Dedifferentiated amniotic fluid mesenchymal stem cell (primary cell): ENCODE measurements at regions not wholly inside any gene's neighbourhood (a gene's known extent, or its start where the extent isn't known, plus 50 kb on each side); places are given as distances from the start of the nearest gene placed in this dataset.
A peak's percentile ranks its signal among the peaks of the same experiment; 100 is the strongest.

Source experiments
- DNase-seq: peaks from one replicate; pipeline ENCODE4 v3.0.0-alpha.2; 2016; ENCODE audit errors: extremely low spot score

DNA sequence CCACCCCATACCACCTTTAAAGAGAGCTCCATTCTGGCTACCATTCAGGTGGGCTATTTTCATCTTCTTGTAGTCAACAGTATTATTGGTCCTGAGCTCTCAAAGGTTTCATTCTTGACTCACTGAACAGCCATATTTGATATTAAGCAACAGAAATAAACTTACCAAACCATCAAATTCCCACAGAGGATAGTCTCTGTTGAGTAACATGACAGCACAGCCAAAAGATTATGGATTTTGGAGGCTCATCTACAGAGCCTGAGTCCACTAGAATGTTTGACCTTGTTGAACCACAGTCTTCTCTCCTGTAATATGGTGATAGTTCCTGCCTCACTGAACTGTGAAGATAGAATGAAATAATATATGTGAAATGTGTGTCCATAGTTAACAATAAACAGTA, 276.3 kb upstream of the LDB2 start:
- DNase-seq, result no peak

DNA sequence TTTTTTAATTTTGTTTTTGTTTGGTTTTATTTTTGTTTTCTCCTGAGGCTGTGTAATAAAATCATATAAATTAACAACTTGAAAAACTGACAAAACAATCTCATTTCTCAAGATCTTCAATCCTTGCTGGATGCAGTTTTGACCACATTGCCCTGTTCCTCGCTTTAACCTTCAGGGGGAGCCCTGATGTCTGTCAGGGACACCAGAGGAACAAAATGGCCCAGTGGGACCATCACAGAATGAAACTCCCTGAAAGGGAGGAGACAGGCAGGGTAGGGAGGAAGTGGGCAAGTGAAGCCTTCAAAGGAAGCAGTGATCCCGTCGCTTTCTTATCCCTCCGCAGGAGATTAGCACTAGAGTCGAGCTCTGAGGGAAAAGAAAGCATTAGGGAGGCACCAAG, 274.9 kb upstream of the LDB2 start:
- DNase-seq, result no peak

GRCh38 chr4:17170131-17170530, 271.7 kb upstream of the LDB2 start:
- no peak for DNase-seq

DNA sequence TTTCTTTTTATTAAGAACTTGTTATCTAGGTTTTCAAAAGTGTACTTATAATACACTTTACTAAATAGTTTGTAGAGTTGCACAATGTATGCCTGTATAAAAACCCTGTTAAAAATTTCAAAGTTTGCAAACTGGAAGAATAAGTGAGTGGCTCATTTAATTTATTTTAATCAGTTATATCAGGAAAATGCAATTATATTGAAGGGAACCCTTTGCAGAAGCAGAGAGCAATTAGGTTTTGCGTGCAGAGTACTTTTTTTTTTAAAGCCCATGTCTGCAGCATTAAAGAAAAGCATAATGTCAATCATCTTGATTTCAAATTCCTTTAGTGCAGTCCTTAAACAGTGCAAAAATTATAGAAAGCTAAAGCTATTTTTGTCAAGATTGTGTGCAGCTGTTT, 271.3 kb upstream of the LDB2 start:
- DNase-seq, result no peak

- peak; percentile 71 for DNase-seq
Measured at GRCh38 chr4:17168571-17168970, 270.1 kb upstream of the LDB2 start.

GRCh38 chr4:17166954-17167353, 268.5 kb upstream of the LDB2 start:
- no peak for DNase-seq

GRCh38 chr4:17165286-17165685, 266.8 kb upstream of the LDB2 start:
- DNase-seq, result no peak

GRCh38 chr4:17164666-17165065, 266.2 kb upstream of the LDB2 start:
- no peak for DNase-seq

- no peak for DNase-seq
Measured at GRCh38 chr4:17163156-17163771, 264.8 kb upstream of the LDB2 start.

DNA sequence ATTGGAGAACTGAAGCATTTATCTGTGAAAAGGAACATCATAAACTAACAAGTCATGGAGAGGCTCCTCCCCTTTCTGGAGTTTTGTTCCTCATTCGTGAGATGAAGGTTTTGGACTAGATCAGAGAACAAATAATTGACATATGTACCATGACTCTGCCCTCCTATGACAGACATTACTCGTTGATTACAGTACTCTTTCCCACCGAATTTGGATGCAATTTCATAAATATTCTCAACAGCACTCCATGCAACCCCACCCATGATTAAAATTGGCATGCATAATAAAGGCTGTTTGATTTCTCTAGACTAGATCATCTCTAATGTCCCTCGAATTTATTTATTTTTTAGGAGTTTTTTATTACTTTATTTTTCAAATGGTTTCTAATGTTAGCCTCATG, 258.9 kb upstream of the LDB2 start:
- DNase-seq, result no peak

DNA sequence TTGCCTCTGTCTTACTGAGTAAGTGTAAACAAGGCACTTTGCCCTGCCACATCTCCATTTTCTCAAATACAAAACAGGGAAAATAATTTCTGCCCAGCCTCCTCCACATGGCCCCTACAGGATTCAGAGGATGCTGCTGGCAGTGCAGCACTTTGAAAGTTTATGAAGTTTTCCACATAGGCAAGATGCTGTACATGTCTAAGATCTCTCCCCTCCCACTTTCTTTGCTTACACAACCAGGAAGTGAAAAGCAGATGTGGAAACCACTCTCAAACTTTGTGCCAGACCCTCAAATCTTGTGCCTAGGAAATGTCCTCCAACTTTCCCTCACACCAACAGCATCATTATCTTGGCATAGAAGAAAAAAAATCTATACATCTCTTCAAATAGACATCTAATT, 257.0 kb upstream of the LDB2 start:
- no peak for DNase-seq

DNA sequence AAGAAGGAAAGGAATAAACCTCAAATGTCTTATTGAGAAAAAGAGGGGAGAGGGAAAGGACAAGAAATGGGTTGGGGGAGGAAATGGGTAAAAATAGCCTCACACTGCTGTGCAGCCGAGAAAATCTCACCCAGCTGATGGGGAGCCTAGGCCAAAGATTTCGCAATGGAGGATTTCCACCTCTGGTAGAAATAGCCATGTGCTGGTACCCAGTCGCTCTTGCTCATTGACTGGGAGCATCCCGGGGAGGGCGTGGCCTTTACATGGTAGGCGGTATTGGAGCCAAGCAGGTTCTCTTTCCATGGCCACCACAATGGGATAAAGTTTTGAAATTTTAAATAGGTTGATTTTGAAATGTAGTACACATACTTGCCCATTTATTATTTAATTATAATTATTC, 255.1 kb upstream of the LDB2 start:
- no peak for DNase-seq

DNA sequence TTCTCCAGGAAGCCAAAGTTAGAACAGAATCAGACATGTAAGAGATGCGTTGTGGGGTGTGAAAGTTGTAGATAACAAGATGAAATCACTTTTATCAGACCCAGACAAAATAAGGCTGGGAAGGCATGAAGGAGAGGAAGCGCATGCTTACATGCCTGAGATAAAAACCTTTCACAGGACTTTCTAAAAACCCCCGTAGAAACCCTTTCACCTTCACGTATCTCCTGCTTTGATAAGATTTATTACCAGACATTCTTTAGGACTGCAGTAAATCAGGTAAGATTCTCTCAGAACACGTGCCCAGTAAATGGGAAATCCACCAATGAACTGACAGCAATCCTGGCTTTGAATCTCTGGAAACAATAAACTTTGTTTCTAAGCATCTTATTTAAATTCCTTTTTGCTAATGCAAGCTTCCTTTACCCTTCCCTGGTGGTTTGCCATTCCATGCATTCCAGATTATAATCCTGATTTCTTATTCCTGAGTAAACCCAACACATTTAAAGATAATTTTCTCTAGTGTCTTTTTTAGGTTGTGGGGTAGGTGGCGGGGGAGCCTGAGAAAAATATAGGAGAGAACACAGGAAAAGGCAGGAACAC, 254.6 kb upstream of the LDB2 start:
- no peak for DNase-seq

DNA sequence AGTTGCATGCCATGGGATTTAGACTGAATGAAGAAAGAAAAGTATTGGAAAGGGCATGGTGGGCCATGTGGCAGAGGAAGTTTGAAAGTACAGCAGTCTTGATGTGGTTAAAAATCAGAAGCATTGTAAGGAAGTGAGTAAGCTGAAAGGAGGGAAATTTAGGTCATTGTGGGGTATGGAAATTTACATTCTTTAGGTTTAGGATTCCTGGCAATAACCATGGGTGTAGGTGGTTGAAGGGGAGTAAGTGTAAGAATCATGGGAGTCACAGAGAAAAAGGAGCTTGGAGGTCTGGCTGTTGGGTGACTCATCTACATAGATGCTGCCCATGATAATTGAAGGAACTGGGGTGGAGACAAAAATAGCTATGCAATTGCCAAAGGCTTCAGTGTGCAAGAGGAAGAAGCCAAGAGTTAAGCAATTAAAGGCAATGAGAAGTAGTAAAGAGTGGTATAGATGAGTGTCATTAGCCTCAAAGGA, 243.8 kb upstream of the LDB2 start:
- peak; percentile 86 for DNase-seq

DNA sequence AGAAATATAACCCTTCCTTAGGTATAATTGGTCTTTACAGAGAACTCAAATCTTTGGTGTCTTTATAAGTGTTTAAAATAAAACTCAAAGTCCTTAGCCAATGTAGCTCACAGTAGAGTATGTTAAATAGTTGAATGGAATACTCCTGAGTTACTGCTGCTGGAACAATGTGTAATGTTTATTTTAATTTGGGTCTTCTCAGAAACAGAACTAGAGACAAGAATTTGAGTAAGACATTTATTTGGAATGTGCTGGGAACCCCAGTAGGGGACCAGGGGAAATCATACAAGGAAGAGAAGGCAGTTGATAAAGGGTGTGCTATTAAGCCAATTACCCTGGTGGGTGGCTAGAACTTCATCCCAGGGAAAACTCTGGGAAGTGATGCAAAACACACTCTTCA, 240.4 kb upstream of the LDB2 start:
- no peak for DNase-seq

- no peak for DNase-seq
Measured at GRCh38 chr4:17134565-17134964, 236.1 kb upstream of the LDB2 start.

- DNase-seq, result no peak
Measured at GRCh38 chr4:17134100-17134499, 235.7 kb upstream of the LDB2 start.

- no peak for DNase-seq
Measured at GRCh38 chr4:17132226-17132625, 233.8 kb upstream of the LDB2 start.

- no peak for DNase-seq
Measured at GRCh38 chr4:17128268-17128667, 229.8 kb upstream of the LDB2 start.

DNA sequence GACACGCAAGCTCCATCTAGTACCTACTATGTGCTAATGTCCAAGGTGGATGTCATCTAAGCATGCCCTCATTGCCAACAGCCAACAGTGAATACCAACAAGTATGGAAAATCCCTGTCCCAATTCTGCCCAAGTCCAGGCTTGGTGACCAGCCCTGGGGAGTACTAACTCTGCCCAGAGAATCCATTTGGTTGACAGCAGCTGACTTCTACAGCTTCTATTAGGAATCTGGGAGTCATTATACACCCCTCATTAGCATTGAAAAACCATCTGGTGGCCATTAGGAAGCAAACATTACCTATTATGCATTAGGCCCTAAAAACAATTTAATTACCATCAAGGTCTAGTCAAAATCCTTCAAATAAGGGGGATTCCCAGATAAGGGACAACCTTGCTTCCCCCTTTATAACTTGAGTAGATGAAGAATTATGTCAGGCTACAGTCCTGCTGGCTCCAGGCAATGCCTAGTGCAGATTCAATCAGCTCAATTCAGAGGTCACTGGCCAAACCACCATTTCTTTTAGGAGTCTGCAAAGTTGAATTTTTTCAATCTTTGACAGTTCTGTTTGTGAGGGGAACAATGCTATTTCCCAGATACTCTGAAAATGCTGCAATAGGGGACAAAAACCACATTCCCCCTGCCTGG, 228.0 kb upstream of the LDB2 start:
- no peak for DNase-seq

- DNase-seq, result no peak
Measured at GRCh38 chr4:17124767-17125166, 226.3 kb upstream of the LDB2 start.

- DNase-seq, result no peak
Measured at GRCh38 chr4:17120761-17121160, 222.3 kb upstream of the LDB2 start.

- DNase-seq, result no peak
Measured at GRCh38 chr4:17117746-17118145, 219.3 kb upstream of the LDB2 start.
